OCI-LY1 (cell line): ENCODE measurements at regions not wholly inside any gene's neighbourhood (a gene's known extent, or its start where the extent isn't known, plus 50 kb on each side); places are given as distances from the start of the nearest gene placed in this dataset.

ENCODE experiments used
- H2AFZ ChIP-seq: fragments of 200-600 bp; sonication (generic), shearing (Covaris generic); 2 replicates; pipeline ENCODE4 v1.6.0; 2014; ENCODE audit warnings: antibody characterized with exemption, mild to moderate bottlenecking, low read length
- H3F3A ChIP-seq: fragments of 200-600 bp; sonication (generic), shearing (Covaris generic); 2 replicates; pipeline ENCODE4 v1.6.0; 2014; ENCODE audit warnings: mild to moderate bottlenecking, antibody characterized with exemption, low read length, moderate library complexity; ENCODE audit not compliant: insufficient read depth
- H3K27ac ChIP-seq: fragments of 200-600 bp; sonication (generic); 2 replicates; pipeline ENCODE4 v1.5.1; 2014; ENCODE audit warnings: low read length, mixed run types, mild to moderate bottlenecking, low read depth; ENCODE audit not compliant: poor library complexity, severe bottlenecking
- H3K27me3 ChIP-seq: fragments of 200-600 bp; sonication (generic); 2 replicates; pipeline ENCODE4 v1.6.0; 2014; ENCODE audit warnings: antibody characterized with exemption, mild to moderate bottlenecking, low read length, moderate library complexity; ENCODE audit not compliant: insufficient read depth
- H3K36me3 ChIP-seq: fragments of 200-600 bp; sonication (generic); 2 replicates; pipeline ENCODE4 v1.6.1; 2014; ENCODE audit warnings: mild to moderate bottlenecking, antibody characterized with exemption, low read length, moderate library complexity, mixed read lengths; ENCODE audit not compliant: insufficient read depth
- H3K4me1 ChIP-seq: fragments of 200-600 bp; sonication (generic); 2 replicates; pipeline ENCODE4 v1.5.1; 2014; ENCODE audit warnings: mild to moderate bottlenecking, low read length, moderate library complexity; ENCODE audit not compliant: insufficient read depth, severe bottlenecking
- H3K4me2 ChIP-seq: fragments of 200-600 bp; sonication (generic), shearing (Covaris generic); 2 replicates; pipeline ENCODE4 v1.6.1; 2014; ENCODE audit warnings: low read length
- H3K4me3 ChIP-seq: fragments of 200-600 bp; sonication (generic); 2 replicates; pipeline ENCODE4 v1.5.1; 2014; ENCODE audit warnings: low read length, low read depth, mild to moderate bottlenecking, mixed read lengths; ENCODE audit not compliant: poor library complexity, severe bottlenecking
- H3K79me2 ChIP-seq: fragments of 200-600 bp; shearing (Covaris generic); 2 replicates; pipeline ENCODE4 v1.6.1; 2016; ENCODE audit warnings: mixed run types, low read length, mixed read lengths; ENCODE audit not compliant: insufficient read depth
- H3K9ac ChIP-seq: fragments of 200-600 bp; sonication (generic), shearing (Covaris generic); 2 replicates; pipeline ENCODE4 v1.6.1; 2014; ENCODE audit warnings: mild to moderate bottlenecking, low read length, mixed read lengths
- H3K9me2 ChIP-seq: fragments of 200-600 bp; sonication (generic), shearing (Covaris generic); 2 replicates; pipeline ENCODE4 v1.6.1; 2014; ENCODE audit warnings: low read depth, mild to moderate bottlenecking, low read length, mixed read lengths
- H3K9me3 ChIP-seq: fragments of 200-600 bp; shearing (Covaris generic); 2 replicates; pipeline ENCODE4 v1.6.1; 2014; ENCODE audit warnings: low read length, mixed read lengths
- H4K20me1 ChIP-seq: fragments of 200-600 bp; sonication (generic), shearing (Covaris generic); 2 replicates; pipeline ENCODE4 v1.6.0; 2016; ENCODE audit warnings: mild to moderate bottlenecking, low read length; ENCODE audit not compliant: insufficient read depth
- EZH2 ChIP-seq: fragments of 200-600 bp; sonication (generic), shearing (Covaris generic); IDR thresholded peaks from 2 replicates; pipeline ENCODE4 v1.8.0; 2017; ENCODE audit warnings: borderline replicate concordance, mixed run types, mild to moderate bottlenecking, antibody characterized with exemption, low read length, moderate library complexity, mixed read lengths
- TF ChIP-seq, protein P1 (sequence below): fragments of 200-600 bp; sonication (generic), shearing (Covaris generic); IDR thresholded peaks from 2 replicates; pipeline ENCODE4 v1.5.1; 2017; ENCODE audit warnings: mild to moderate bottlenecking, antibody characterized with exemption, low read length, moderate library complexity, mixed read lengths

DNA sequence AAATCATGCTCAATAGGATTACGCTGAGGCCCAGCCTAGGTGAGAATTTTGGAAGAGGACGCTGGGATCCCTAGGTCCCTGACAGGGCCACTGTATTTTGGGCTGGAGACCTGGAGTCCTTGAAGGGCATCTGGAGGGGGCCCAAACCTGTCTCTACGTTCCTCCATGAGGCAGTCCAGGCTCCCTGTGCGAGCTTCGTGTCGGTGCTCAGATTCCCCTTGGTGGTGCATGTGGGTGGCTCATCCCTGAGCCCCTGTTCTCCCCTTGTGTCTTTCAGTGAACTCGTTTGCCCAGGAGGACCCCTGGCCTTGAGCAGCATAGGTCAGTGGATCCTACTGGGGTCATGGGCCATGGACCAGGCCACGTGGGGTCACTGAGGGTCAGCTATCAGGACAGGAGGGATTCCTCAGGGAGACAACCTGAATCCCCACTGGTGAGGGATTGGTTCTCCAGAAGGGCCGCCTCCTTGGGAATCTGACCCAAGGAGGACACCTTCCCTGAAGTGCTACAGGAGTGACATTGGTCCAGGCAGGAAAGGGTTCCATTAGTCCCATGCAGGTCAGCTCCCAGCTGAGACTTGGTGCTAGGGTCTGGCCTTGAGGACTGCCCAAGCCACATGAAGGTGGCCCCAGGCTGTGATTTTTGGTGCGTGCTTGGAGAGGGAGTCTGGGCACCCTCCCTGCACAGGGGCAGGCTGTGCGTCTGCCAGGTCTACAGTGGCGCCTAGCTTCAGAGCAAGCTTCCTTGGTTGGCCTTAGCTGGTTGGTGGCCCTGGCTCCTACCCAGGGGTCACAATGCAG, 229.8 kb downstream of the SNRPN start:
- H3K36me3 ChIP-seq, result no peaks in the 10 kb centered on the region
- H3K9me3 ChIP-seq, result no peaks in the 10 kb centered on the region
- no peak overlapping the region for H3K4me2 ChIP-seq
- no peaks in the 10 kb centered on the region for H3K9me2 ChIP-seq
- no peak overlapping the region for H3K27ac ChIP-seq
- no peak for TF ChIP-seq EZH2
- TF ChIP-seq, protein P1, sequence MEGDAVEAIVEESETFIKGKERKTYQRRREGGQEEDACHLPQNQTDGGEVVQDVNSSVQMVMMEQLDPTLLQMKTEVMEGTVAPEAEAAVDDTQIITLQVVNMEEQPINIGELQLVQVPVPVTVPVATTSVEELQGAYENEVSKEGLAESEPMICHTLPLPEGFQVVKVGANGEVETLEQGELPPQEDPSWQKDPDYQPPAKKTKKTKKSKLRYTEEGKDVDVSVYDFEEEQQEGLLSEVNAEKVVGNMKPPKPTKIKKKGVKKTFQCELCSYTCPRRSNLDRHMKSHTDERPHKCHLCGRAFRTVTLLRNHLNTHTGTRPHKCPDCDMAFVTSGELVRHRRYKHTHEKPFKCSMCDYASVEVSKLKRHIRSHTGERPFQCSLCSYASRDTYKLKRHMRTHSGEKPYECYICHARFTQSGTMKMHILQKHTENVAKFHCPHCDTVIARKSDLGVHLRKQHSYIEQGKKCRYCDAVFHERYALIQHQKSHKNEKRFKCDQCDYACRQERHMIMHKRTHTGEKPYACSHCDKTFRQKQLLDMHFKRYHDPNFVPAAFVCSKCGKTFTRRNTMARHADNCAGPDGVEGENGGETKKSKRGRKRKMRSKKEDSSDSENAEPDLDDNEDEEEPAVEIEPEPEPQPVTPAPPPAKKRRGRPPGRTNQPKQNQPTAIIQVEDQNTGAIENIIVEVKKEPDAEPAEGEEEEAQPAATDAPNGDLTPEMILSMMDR, result no peak
- H2AFZ ChIP-seq, result no peak overlapping the region
- H3K27me3 ChIP-seq, result no peaks in the 10 kb centered on the region
- H3K79me2 ChIP-seq, result no peaks in the 10 kb centered on the region
- H3K9ac ChIP-seq, result no peak overlapping the region
- H4K20me1 ChIP-seq, result no peaks in the 10 kb centered on the region
- H3K4me1 ChIP-seq, result no peaks in the 10 kb centered on the region
- no peaks in the 10 kb centered on the region for H3F3A ChIP-seq
- no peak overlapping the region for H3K4me3 ChIP-seq

DNA sequence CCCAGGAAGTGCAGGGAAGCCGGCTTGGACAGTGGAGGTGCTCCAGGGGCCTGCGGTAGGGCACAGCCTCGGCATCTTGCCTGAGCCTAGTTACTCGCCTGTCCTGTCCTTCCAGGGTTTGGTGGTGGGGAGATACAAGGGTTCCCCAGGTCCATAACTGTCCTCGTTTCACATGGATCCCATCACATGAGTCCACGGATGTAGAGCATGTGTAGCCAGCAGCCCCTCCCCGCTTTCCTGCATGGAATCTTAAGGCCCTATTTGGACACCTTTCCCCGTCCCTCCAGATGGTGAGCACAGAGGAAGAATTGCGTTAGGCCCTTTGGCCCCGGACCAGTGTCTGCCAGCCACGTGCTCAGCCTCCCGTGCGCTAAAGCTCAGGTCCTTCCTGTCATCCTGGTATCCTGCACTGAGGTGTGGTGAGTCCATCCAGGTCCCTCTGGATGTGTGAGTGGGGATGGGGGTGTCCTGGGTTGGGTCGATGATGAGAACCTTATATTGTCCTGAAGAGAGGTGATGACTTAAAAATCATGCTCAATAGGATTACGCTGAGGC, 230.4 kb downstream of the SNRPN start:
- H4K20me1 ChIP-seq, result no peaks in the 10 kb centered on the region
- H3K36me3 ChIP-seq, result no peaks in the 10 kb centered on the region
- no peak overlapping the region for H3K9ac ChIP-seq
- no peak overlapping the region for H3K4me3 ChIP-seq
- no peaks in the 10 kb centered on the region for H3K9me3 ChIP-seq
- H3K4me2 ChIP-seq, result no peak overlapping the region
- H3F3A ChIP-seq, result no peaks in the 10 kb centered on the region
- no peaks in the 10 kb centered on the region for H3K4me1 ChIP-seq
- TF ChIP-seq, protein P1, result no peak
- no peak for TF ChIP-seq EZH2
- no peaks in the 10 kb centered on the region for H3K9me2 ChIP-seq
- no peaks in the 10 kb centered on the region for H3K27me3 ChIP-seq
- no peak overlapping the region for H2AFZ ChIP-seq
- no peak overlapping the region for H3K27ac ChIP-seq
- no peaks in the 10 kb centered on the region for H3K79me2 ChIP-seq

DNA sequence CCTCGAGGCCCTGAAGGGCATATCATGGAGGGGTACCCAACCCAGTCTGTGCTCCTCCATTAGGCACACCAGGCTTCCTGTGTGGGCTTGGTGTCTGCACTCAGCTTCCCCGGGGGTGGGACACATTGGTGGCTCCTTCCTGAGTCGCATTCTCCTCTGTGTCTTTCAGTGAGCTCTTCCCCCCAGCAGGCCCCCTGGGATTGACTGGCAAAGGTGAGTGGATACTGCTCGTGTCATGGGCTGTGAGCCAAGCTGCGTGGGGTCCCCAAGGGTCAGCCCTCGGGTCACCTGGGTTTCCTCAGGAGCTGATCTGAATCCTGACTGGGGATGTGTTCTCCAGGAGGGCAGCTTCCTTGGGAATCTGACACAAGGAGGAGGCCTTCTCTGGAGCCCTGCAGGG, 231.0 kb downstream of the SNRPN start:
- no peaks in the 10 kb centered on the region for H3K9me3 ChIP-seq
- TF ChIP-seq, protein P1, result no peak
- no peak for TF ChIP-seq EZH2

More for the DNA sequence above, 231.0 kb downstream of the SNRPN start:
- Histone ChIP-seq H3K79me2 (no peaks in the 10 kb centered on the region), H3K9me2 (no peaks in the 10 kb centered on the region), H3K27ac (no peak overlapping the region), H2AFZ (no peak overlapping the region), H3K4me3 (no peak overlapping the region), H4K20me1 (no peaks in the 10 kb centered on the region), H3K9ac (no peak overlapping the region), H3K27me3 (no peaks in the 10 kb centered on the region), H3K4me1 (no peaks in the 10 kb centered on the region), H3K4me2 (no peak overlapping the region), H3F3A (no peaks in the 10 kb centered on the region), H3K36me3 (no peaks in the 10 kb centered on the region)
